Astrocyte (in vitro differentiated cells and primary cell): ENCODE measurements at regions not wholly inside any gene's neighbourhood (a gene's known extent, or its start where the extent isn't known, plus 50 kb on each side); places are given as distances from the start of the nearest gene placed in this dataset.

Experiments
- DNase-seq: peaks from one replicate; pipeline ENCODE4 v3.0.0-alpha.2; 2010; ENCODE audit warnings: low read depth
- FAIRE-seq: peaks from 2 replicates; lab custom pipeline; 2011; peaks lifted over from hg19 to GRCh38; lab: Jason Lieb, UNC
- H2AFZ ChIP-seq: 2 replicates; pipeline ENCODE4 v1.6.0; 2012; ENCODE audit warnings: low read depth, low read length, inconsistent platforms
- H3K27ac ChIP-seq: 2 replicates; pipeline ENCODE4 v1.5.1; 2011; ENCODE audit warnings: low read depth, low read length, inconsistent platforms
- H3K27me3 ChIP-seq: 2 replicates; pipeline ENCODE4 v1.6.0; 2011; ENCODE audit warnings: low read length, inconsistent platforms; ENCODE audit not compliant: insufficient read depth
- H3K36me3 ChIP-seq: 2 replicates; pipeline ENCODE4 v1.5.1; 2011; ENCODE audit warnings: low read length, inconsistent platforms; ENCODE audit not compliant: insufficient read depth
- H3K4me1 ChIP-seq: 2 replicates; pipeline ENCODE4 v1.5.1; 2011; ENCODE audit warnings: low read length, inconsistent platforms; ENCODE audit not compliant: insufficient read depth
- H3K4me2 ChIP-seq: 2 replicates; pipeline ENCODE4 v1.6.0; 2012; ENCODE audit warnings: low read length, inconsistent platforms
- H3K4me3 ChIP-seq: 2 replicates; pipeline ENCODE4 v1.5.1; 2011; ENCODE audit warnings: low read depth, mild to moderate bottlenecking, low read length, inconsistent platforms; ENCODE audit not compliant: insufficient read depth
- H3K79me2 ChIP-seq: 2 replicates; pipeline ENCODE4 v1.6.0; 2012; ENCODE audit warnings: mild to moderate bottlenecking, low read length, inconsistent platforms; ENCODE audit not compliant: insufficient read depth
- H3K9ac ChIP-seq: 2 replicates; pipeline ENCODE4 v1.6.0; 2012; ENCODE audit warnings: mild to moderate bottlenecking, low read length, inconsistent platforms
- H3K9me3 ChIP-seq: 2 replicates; pipeline ENCODE4 v1.5.1; 2012; ENCODE audit warnings: low read depth, mild to moderate bottlenecking, low read length, inconsistent platforms; ENCODE audit not compliant: insufficient read depth
- H4K20me1 ChIP-seq: 2 replicates; pipeline ENCODE4 v1.6.0; 2012; ENCODE audit warnings: low read length, inconsistent platforms; ENCODE audit not compliant: insufficient read depth
- H3K27ac Mint-ChIP-seq: one replicate; pipeline ENCODE4 v1.8.0; 2021; ENCODE audit warnings: mild to moderate bottlenecking, mixed read lengths; ENCODE audit not compliant: unreplicated experiment
- H3K27me3 Mint-ChIP-seq: one replicate; pipeline ENCODE4 v1.8.0; 2021; ENCODE audit warnings: low read depth, mixed read lengths; ENCODE audit not compliant: unreplicated experiment
- H3K36me3 Mint-ChIP-seq: one replicate; pipeline ENCODE4 v1.8.0; 2021; ENCODE audit warnings: low read depth, mixed read lengths; ENCODE audit not compliant: unreplicated experiment
- H3K4me1 Mint-ChIP-seq: one replicate; pipeline ENCODE4 v1.8.0; 2021; ENCODE audit warnings: low read depth, mixed read lengths; ENCODE audit not compliant: unreplicated experiment
- H3K4me3 Mint-ChIP-seq: one replicate; pipeline ENCODE4 v1.8.0; 2021; ENCODE audit warnings: mild to moderate bottlenecking, moderate library complexity, mixed read lengths; ENCODE audit not compliant: unreplicated experiment
- H3K9me3 Mint-ChIP-seq: one replicate; pipeline ENCODE4 v1.8.0; 2021; ENCODE audit warnings: mild to moderate bottlenecking, mixed read lengths; ENCODE audit not compliant: unreplicated experiment
- CTCF ChIP-seq: IDR thresholded peaks from 2 replicates; pipeline ENCODE4 v1.5.1; 2011; ENCODE audit warnings: low read depth, mild to moderate bottlenecking, inconsistent platforms, low read length, moderate library complexity; ENCODE audit not compliant: insufficient read depth
- EZH2 ChIP-seq: IDR thresholded peaks from 2 replicates; pipeline ENCODE4 v1.6.1; 2012; ENCODE audit warnings: mild to moderate bottlenecking, low read length, inconsistent platforms; ENCODE audit not compliant: insufficient read depth

- no peak for DNase-seq
- Mint-ChIP-seq H3K4me1 (peaks cover 3% of the 10 kb centered on the region), H3K4me3 (no peak overlapping the region), H3K27me3 (peaks cover 10% of the 10 kb centered on the region), H3K9me3 (no peaks in the 10 kb centered on the region), H3K27ac (no peak overlapping the region), H3K36me3 (no peaks in the 10 kb centered on the region)
- H3K9me3 ChIP-seq: peaks cover 4% of the 10 kb centered on the region
- FAIRE-seq: no peak
- no peaks in the 10 kb centered on the region for H4K20me1 ChIP-seq
- H3K27me3 ChIP-seq: peaks cover 3% of the 10 kb centered on the region
- no peak overlapping the region for H2AFZ ChIP-seq
- no peaks in the 10 kb centered on the region for H3K79me2 ChIP-seq
- no peaks in the 10 kb centered on the region for H3K36me3 ChIP-seq
- no peak overlapping the region for H3K27ac ChIP-seq
- H3K4me3 ChIP-seq: no peak overlapping the region
- no peaks in the 10 kb centered on the region for H3K4me1 ChIP-seq
- no peak for TF ChIP-seq CTCF
- no peak for TF ChIP-seq EZH2
- no peak overlapping the region for H3K9ac ChIP-seq
- H3K4me2 ChIP-seq: no peak overlapping the region
Observed at GRCh38 chr10:129321727-129322126, 145.3 kb upstream of the MGMT start.

GRCh38 chr10:129322933-129323820 is 143.9 kb upstream of the MGMT start:
- FAIRE-seq (no peak), DNase-seq (no peak)
- H3K9ac ChIP-seq: no peak overlapping the region
- H3K36me3 Mint-ChIP-seq: no peaks in the 10 kb centered on the region
- no peak overlapping the region for H3K27ac ChIP-seq
- H3K4me3 Mint-ChIP-seq: no peak overlapping the region
- no peaks in the 10 kb centered on the region for H4K20me1 ChIP-seq
- no peaks in the 10 kb centered on the region for H3K36me3 ChIP-seq
- peaks cover 3% of the 10 kb centered on the region for H3K4me1 Mint-ChIP-seq
- no peak overlapping the region for H3K4me3 ChIP-seq
- H2AFZ ChIP-seq: no peak overlapping the region
- no peak overlapping the region for H3K4me2 ChIP-seq
- no peaks in the 10 kb centered on the region for H3K79me2 ChIP-seq
- no peaks in the 10 kb centered on the region for H3K4me1 ChIP-seq
- no peaks in the 10 kb centered on the region for H3K9me3 Mint-ChIP-seq
- H3K9me3 ChIP-seq: peaks cover 4% of the 10 kb centered on the region
- peaks cover 13% of the 10 kb centered on the region for H3K27me3 Mint-ChIP-seq
- H3K27me3 ChIP-seq: peaks cover 3% of the 10 kb centered on the region
- no peak overlapping the region for H3K27ac Mint-ChIP-seq
- TF ChIP-seq EZH2 (no peak), CTCF (no peak)

GRCh38 chr10:129323879-129324278 is 143.2 kb upstream of the MGMT start:
- peaks cover 3% of the 10 kb centered on the region for H3K27me3 ChIP-seq
- no peak overlapping the region for H2AFZ ChIP-seq
- no peaks in the 10 kb centered on the region for H3K36me3 Mint-ChIP-seq
- FAIRE-seq (no peak), DNase-seq (no peak)
- no peak overlapping the region for H3K4me2 ChIP-seq
- no peaks in the 10 kb centered on the region for H3K79me2 ChIP-seq
- no peaks in the 10 kb centered on the region for H4K20me1 ChIP-seq
- H3K4me1 Mint-ChIP-seq: peaks cover 3% of the 10 kb centered on the region
- peaks cover 13% of the 10 kb centered on the region for H3K27me3 Mint-ChIP-seq
- H3K4me3 Mint-ChIP-seq: no peak overlapping the region
- H3K4me1 ChIP-seq: no peaks in the 10 kb centered on the region
- TF ChIP-seq CTCF (no peak), EZH2 (no peak)
- H3K9me3 Mint-ChIP-seq: no peaks in the 10 kb centered on the region
- no peak overlapping the region for H3K27ac ChIP-seq
- H3K9ac ChIP-seq: no peak overlapping the region
- no peak overlapping the region for H3K4me3 ChIP-seq
- H3K9me3 ChIP-seq: peaks cover 4% of the 10 kb centered on the region
- no peak overlapping the region for H3K27ac Mint-ChIP-seq
- H3K36me3 ChIP-seq: no peaks in the 10 kb centered on the region
